CD14-positive monocyte (primary cell): ENCODE measurements at regions not wholly inside any gene's neighbourhood (a gene's known extent, or its start where the extent isn't known, plus 50 kb on each side); places are given as distances from the start of the nearest gene placed in this dataset.

Source experiments
- DNase-seq, 3 donors: peaks; one replicate each; pipeline ENCODE4 v3.0.0-alpha.2; 2011 to 2022
- H2AFZ ChIP-seq: 2 replicates; pipeline ENCODE4 v1.6.0; 2012; ENCODE audit warnings: mild to moderate bottlenecking, low read depth, low read length, inconsistent platforms; ENCODE audit not compliant: insufficient read depth, poor library complexity, severe bottlenecking
- H3K27ac ChIP-seq, 2 donors: 1 replicate in 1 of 2; 2 replicates in 1 of 2; pipeline ENCODE4 v1.5.1; 2012 to 2013; ENCODE audit warnings: low read length in 2 of 2, control low read depth in 1 of 2, inconsistent platforms in 1 of 2, low read depth in 1 of 2, mild to moderate bottlenecking in 1 of 2
- H3K27me3 ChIP-seq, 2 donors: one replicate each; pipeline versions ENCODE4 v1.6.0 to v1.6.1; 2011 to 2013; ENCODE audit warnings: low read length in 2 of 2; ENCODE audit not compliant: control insufficient read depth in 2 of 2, insufficient read depth in 2 of 2
- H3K36me3 ChIP-seq, 2 donors: replicated peaks in 1 of 2; 1 replicate in 1 of 2; 2 replicates in 1 of 2; pipeline versions ENCODE4 v1.5.1 to v1.6.1; 2012 to 2013; ENCODE audit warnings: low read length in 2 of 2, control low read depth in 1 of 2, inconsistent platforms in 1 of 2, mild to moderate bottlenecking in 1 of 2; ENCODE audit not compliant: insufficient read depth in 2 of 2, control insufficient read depth in 1 of 2
- H3K4me1 ChIP-seq, 2 donors: 1 replicate in 1 of 2; 2 replicates in 1 of 2; pipeline versions ENCODE4 v1.5.1 to v1.6.1; 2012 to 2013; ENCODE audit warnings: low read length in 2 of 2, control low read depth in 1 of 2, inconsistent platforms in 1 of 2, mild to moderate bottlenecking in 1 of 2, moderate library complexity in 1 of 2; ENCODE audit not compliant: insufficient read depth in 2 of 2, control insufficient read depth in 1 of 2
- H3K4me2 ChIP-seq: replicated peaks from 2 replicates; pipeline ENCODE3; 2012; ENCODE audit warnings: low read length, moderate library complexity, mild to moderate bottlenecking; ENCODE audit not compliant: poor library complexity, severe bottlenecking; ENCODE audit errors: extremely low read depth
- H3K4me3 ChIP-seq, 3 experiments: fragments of 200-600 bp in 1 of 3; sonication (generic) in 1 of 3; replicated peaks in 1 of 3; 1 replicate in 2 of 3; 2 replicates in 1 of 3; pipeline ENCODE4 v1.5.1; 2011 to 2013; ENCODE audit warnings: low read length in 3 of 3, mild to moderate bottlenecking in 3 of 3, control low read depth in 2 of 3, low read depth in 2 of 3, inconsistent platforms in 1 of 3, moderate library complexity in 1 of 3
- H3K79me2 ChIP-seq: 2 replicates; pipeline ENCODE4 v1.6.0; 2012; ENCODE audit warnings: mild to moderate bottlenecking, control low read depth, inconsistent platforms, low read length, moderate library complexity; ENCODE audit not compliant: insufficient read depth
- H3K9ac ChIP-seq: 2 replicates; pipeline ENCODE4 v1.6.0; 2017; ENCODE audit warnings: low read length, mild to moderate bottlenecking; ENCODE audit not compliant: insufficient read depth, poor library complexity, severe bottlenecking
- H3K9me3 ChIP-seq, 2 donors: replicated peaks in 1 of 2; 1 replicate in 1 of 2; 2 replicates in 1 of 2; pipeline versions ENCODE4 v1.5.1 to v1.6.1; 2012 to 2013; ENCODE audit warnings: low read length in 2 of 2, control low read depth in 1 of 2; ENCODE audit not compliant: control insufficient read depth in 1 of 2, insufficient read depth in 1 of 2
- H4K20me1 ChIP-seq: 2 replicates; pipeline ENCODE4 v1.6.0; 2012; ENCODE audit warnings: mild to moderate bottlenecking, low read length, control low read depth, moderate library complexity; ENCODE audit not compliant: insufficient read depth
- H3K27ac Mint-ChIP-seq, 7 donors: one replicate each; pipeline ENCODE4 v1.8.0; 2020; ENCODE audit warnings: mild to moderate bottlenecking in 7 of 7, mixed read lengths in 7 of 7, moderate library complexity in 6 of 7, inconsistent platforms in 2 of 7
- H3K27me3 Mint-ChIP-seq, 3 donors: one replicate each; pipeline ENCODE4 v1.8.0; 2021 to 2022; ENCODE audit warnings: low read depth in 3 of 3, mild to moderate bottlenecking in 3 of 3, mixed read lengths in 3 of 3, moderate library complexity in 3 of 3, inconsistent platforms in 1 of 3
- H3K36me3 Mint-ChIP-seq, 2 donors: one replicate each; pipeline ENCODE4 v1.8.0; 2020; ENCODE audit warnings: mixed read lengths in 2 of 2, inconsistent platforms in 1 of 2, mild to moderate bottlenecking in 1 of 2
- H3K4me1 Mint-ChIP-seq: one replicate; pipeline ENCODE4 v1.8.0; 2020; ENCODE audit warnings: mild to moderate bottlenecking, mixed read lengths
- H3K4me3 Mint-ChIP-seq, 2 donors: one replicate each; pipeline ENCODE4 v1.8.0; 2020; ENCODE audit warnings: mild to moderate bottlenecking in 2 of 2, mixed read lengths in 2 of 2, moderate library complexity in 1 of 2
- H3K9me3 Mint-ChIP-seq, 7 donors: one replicate each; pipeline ENCODE4 v1.8.0; 2020 to 2022; ENCODE audit warnings: mixed read lengths in 7 of 7, mild to moderate bottlenecking in 6 of 7, moderate library complexity in 6 of 7, inconsistent platforms in 2 of 7
- CTCF ChIP-seq: fragments of 200-600 bp; IDR thresholded peaks from one replicate; pipeline ENCODE4 v1.8.0; 2022; ENCODE audit warnings: antibody characterized with exemption, mild to moderate bottlenecking
- WGBS: methylation state at CpG from one replicate; pipeline ENCODE4 v1.1.5; 2013; ENCODE audit warnings: missing lambda C conversion rate; ENCODE audit not compliant: insufficient coverage; 5-methylcytosine and 5-hydroxymethylcytosine counted together
- intact Hi-C, 2 donors: fragments of 100-400 bp; cut with micrococcal nuclease; formaldehyde crosslinking; loops; one replicate each; pipeline versions ENCODE4 v1.15.0 to v1.15.1; 2023

- no peaks in the 10 kb centered on the region for H3K27me3 ChIP-seq
- H3K27ac ChIP-seq = no peak overlapping the region
- H3K4me1 ChIP-seq = no peaks in the 10 kb centered on the region
- intact Hi-C loops = no loop called here
- H3K79me2 ChIP-seq = no peaks in the 10 kb centered on the region
- no peak overlapping the region for H3K4me3 ChIP-seq
- no peaks in the 10 kb centered on the region for H3K36me3 ChIP-seq
- Mint-ChIP-seq H3K4me3 (no peak overlapping the region), H3K36me3 (no peaks in the 10 kb centered on the region), H3K27ac (no peak overlapping the region), H3K9me3 (peaks cover 0 to 5% (median 2%) of the 10 kb centered on the region in 7 donors), H3K4me1 (no peaks in the 10 kb centered on the region), H3K27me3 (peaks cover 0 to 11% (median 3%) of the 10 kb centered on the region in 3 donors)
- no peak for DNase-seq
- WGBS = 75% methylated on average over 5 of the region's 7 CpGs
- H4K20me1 ChIP-seq = no peaks in the 10 kb centered on the region
- no peak for TF ChIP-seq CTCF
- no peak overlapping the region for H3K9ac ChIP-seq
- no peaks in the 10 kb centered on the region for H3K9me3 ChIP-seq
- no peak overlapping the region for H3K4me2 ChIP-seq
- no peak overlapping the region for H2AFZ ChIP-seq
Measured at GRCh38 chr2:105621038-105621437, 123.7 kb upstream of the NCK2 start.

GRCh38 chr2:105618351-105618659, 126.4 kb upstream of the NCK2 start:
- Mint-ChIP-seq H3K9me3 (peaks cover 0 to 1% (median 0%) of the 10 kb centered on the region in 7 donors), H3K27me3 (peaks cover 0 to 5% (median 3%) of the 10 kb centered on the region in 3 donors), H3K27ac (no peak overlapping the region), H3K4me1 (no peaks in the 10 kb centered on the region), H3K36me3 (no peaks in the 10 kb centered on the region), H3K4me3 (no peak overlapping the region)
- no peaks in the 10 kb centered on the region for H3K36me3 ChIP-seq
- H4K20me1 ChIP-seq = no peaks in the 10 kb centered on the region
- intact Hi-C loops = no loop called here
- no peaks in the 10 kb centered on the region for H3K9me3 ChIP-seq
- H3K27ac ChIP-seq = no peak overlapping the region
- no peak for DNase-seq
- H3K4me1 ChIP-seq = no peaks in the 10 kb centered on the region
- H3K27me3 ChIP-seq = no peaks in the 10 kb centered on the region
- no peak for TF ChIP-seq CTCF
- no peak overlapping the region for H3K9ac ChIP-seq
- H3K4me2 ChIP-seq = no peak overlapping the region
- no peak overlapping the region for H2AFZ ChIP-seq
- WGBS = 71% methylated on average over 1 of the region's 4 CpGs
- H3K79me2 ChIP-seq = no peaks in the 10 kb centered on the region
- no peak overlapping the region for H3K4me3 ChIP-seq
